Activated naive CD8-positive, alpha-beta T cell treated with anti-CD3 and anti-CD28 coated beads for 36 hours (primary cell): ENCODE measurements at regions not wholly inside any gene's neighbourhood (a gene's known extent, or its start where the extent isn't known, plus 50 kb on each side); places are given as distances from the start of the nearest gene placed in this dataset.

Experiments used
- DNase-seq: peaks from one replicate; pipeline ENCODE4 v3.0.0; 2021
- H3K27ac Mint-ChIP-seq: one replicate; pipeline ENCODE4 v1.8.0; 2022; ENCODE audit warnings: mild to moderate bottlenecking, moderate library complexity, mixed read lengths
- H3K27me3 Mint-ChIP-seq: one replicate; pipeline ENCODE4 v1.8.0; 2022; ENCODE audit warnings: mild to moderate bottlenecking, mixed read lengths
- H3K36me3 Mint-ChIP-seq: one replicate; pipeline ENCODE4 v1.8.0; 2021; ENCODE audit warnings: mild to moderate bottlenecking, mixed read lengths
- H3K4me1 Mint-ChIP-seq: one replicate; pipeline ENCODE4 v1.8.0; 2021; ENCODE audit warnings: mixed read lengths
- H3K4me3 Mint-ChIP-seq: one replicate; pipeline ENCODE4 v1.8.0; 2022; ENCODE audit warnings: mild to moderate bottlenecking, moderate library complexity, mixed read lengths
- H3K9me3 Mint-ChIP-seq: one replicate; pipeline ENCODE4 v1.8.0; 2022; ENCODE audit warnings: mixed read lengths

DNA sequence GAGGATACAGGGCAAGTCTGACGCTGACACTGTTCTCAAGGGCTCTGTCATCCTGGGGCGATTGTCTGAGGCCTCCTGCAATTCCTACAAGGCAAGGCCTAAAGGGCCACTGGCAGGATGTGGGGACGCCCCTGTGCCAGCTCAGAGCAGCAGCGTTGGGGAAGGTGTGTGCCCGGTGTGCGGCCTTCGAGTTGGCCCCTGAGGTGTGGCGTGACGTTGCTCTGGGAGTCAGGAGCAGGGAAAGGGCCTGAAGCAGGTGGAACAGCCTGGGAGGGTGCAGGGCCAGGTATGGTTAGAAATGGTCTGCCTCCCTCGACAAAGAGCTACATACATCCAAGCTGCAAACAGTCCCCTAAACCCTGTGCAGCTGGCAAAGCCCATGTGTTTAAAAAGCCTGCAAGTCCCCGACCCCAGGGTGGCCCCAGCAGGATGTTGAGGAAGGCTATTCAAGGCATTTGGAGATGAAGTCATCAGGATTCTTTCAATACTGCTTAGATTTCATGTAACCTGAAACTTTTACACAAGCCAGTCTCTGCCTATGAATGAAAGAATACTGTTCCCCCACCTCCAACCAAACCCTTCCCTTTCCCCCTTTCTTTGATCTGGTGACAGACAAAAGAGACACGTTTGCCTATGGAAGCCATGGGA lies 142.5 kb upstream of the TNS3 start:
- no peaks in the 10 kb centered on the region for H3K36me3 Mint-ChIP-seq
- no peaks in the 10 kb centered on the region for H3K4me1 Mint-ChIP-seq
- H3K9me3 Mint-ChIP-seq = no peaks in the 10 kb centered on the region
- no peak overlapping the region for H3K4me3 Mint-ChIP-seq
- peaks cover 5% of the 10 kb centered on the region for H3K27me3 Mint-ChIP-seq
- no peak for DNase-seq
- no peak overlapping the region for H3K27ac Mint-ChIP-seq

DNA sequence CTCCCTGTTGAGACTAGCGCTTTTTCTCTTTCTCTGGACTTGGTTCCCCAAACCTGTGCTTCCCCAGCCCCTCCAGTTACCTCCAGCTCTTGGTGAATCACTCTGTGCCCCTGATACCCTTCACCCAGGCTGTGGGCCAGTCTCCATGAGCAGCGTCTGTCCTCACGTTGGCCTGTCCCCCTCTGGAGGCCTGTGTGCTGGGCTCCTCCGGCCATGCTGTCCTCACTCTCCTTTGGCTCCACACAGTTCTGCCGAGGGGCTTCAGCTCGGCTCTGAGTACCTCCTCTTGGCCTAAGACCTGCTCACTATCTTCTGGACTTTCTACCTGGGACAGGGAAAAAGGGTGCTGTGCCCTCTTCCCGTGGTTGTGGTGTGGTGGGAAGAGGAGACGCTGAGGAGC lies 140.2 kb upstream of the TNS3 start:
- no peak for DNase-seq

DNA sequence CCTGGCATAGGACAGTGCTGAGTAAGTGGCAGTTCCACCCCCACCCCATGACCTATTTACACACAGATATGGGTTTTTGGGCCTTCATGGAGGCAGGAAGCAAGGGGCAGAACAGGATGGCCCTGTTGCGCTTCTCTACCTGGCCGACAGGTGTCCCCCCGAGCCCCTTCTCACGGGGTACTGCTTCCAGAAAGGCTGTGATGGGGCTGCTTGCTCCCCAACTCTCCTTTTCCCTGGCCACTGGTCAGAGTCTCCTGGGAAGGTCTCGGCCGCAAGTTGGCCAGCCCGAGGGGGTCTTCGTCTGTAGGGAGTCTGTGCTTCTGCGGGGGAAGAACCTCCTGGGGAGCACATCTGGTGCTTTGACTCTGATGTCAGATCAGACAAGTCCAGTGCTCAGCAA lies 139.8 kb upstream of the TNS3 start:
- Mint-ChIP-seq H3K4me1 (no peaks in the 10 kb centered on the region), H3K36me3 (no peaks in the 10 kb centered on the region), H3K27me3 (no peaks in the 10 kb centered on the region), H3K27ac (no peak overlapping the region), H3K9me3 (no peaks in the 10 kb centered on the region), H3K4me3 (no peak overlapping the region)
- no peak for DNase-seq

More for the DNA sequence above, 140.2 kb upstream of the TNS3 start:
- no peaks in the 10 kb centered on the region for H3K27me3 Mint-ChIP-seq
- no peaks in the 10 kb centered on the region for H3K36me3 Mint-ChIP-seq
- no peaks in the 10 kb centered on the region for H3K4me1 Mint-ChIP-seq
- no peak overlapping the region for H3K4me3 Mint-ChIP-seq
- no peaks in the 10 kb centered on the region for H3K9me3 Mint-ChIP-seq
- no peak overlapping the region for H3K27ac Mint-ChIP-seq

DNA sequence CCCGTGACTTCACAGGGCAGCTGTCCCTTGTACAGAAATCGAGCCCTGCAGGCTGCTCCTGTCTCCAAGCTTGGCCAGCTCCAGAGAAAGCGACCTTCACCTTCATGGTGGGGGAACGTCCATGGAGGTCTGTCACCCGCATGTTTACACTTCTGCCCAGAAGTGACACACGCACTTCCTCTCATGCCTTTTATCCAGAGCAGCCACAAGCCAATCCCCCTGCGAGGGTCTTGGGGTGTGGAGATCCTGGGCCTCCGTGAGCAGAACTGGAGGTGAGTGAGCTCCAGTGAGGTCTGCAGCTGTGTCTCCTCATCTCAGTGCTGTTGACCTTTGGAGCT lies 139.0 kb upstream of the TNS3 start:
- no peak overlapping the region for H3K27ac Mint-ChIP-seq
- DNase-seq = no peak
- H3K4me1 Mint-ChIP-seq = no peaks in the 10 kb centered on the region
- no peaks in the 10 kb centered on the region for H3K27me3 Mint-ChIP-seq
- H3K4me3 Mint-ChIP-seq = no peak overlapping the region
- no peaks in the 10 kb centered on the region for H3K9me3 Mint-ChIP-seq
- H3K36me3 Mint-ChIP-seq = no peaks in the 10 kb centered on the region

- H3K27ac Mint-ChIP-seq = no peak overlapping the region
- H3K4me3 Mint-ChIP-seq = no peak overlapping the region
- H3K36me3 Mint-ChIP-seq = no peaks in the 10 kb centered on the region
- H3K4me1 Mint-ChIP-seq = peaks cover 2% of the 10 kb centered on the region
- H3K27me3 Mint-ChIP-seq = no peaks in the 10 kb centered on the region
- H3K9me3 Mint-ChIP-seq = no peaks in the 10 kb centered on the region
- DNase-seq = no peak
Measured at GRCh38 chr7:47720141-47720906, 138.4 kb upstream of the TNS3 start.

- no peaks in the 10 kb centered on the region for H3K9me3 Mint-ChIP-seq
- no peaks in the 10 kb centered on the region for H3K36me3 Mint-ChIP-seq
- no peak for DNase-seq
- H3K4me3 Mint-ChIP-seq = no peak overlapping the region
- H3K4me1 Mint-ChIP-seq = peaks cover 2% of the 10 kb centered on the region
- H3K27me3 Mint-ChIP-seq = no peaks in the 10 kb centered on the region
- no peak overlapping the region for H3K27ac Mint-ChIP-seq
Measured at GRCh38 chr7:47719675-47720074, 137.8 kb upstream of the TNS3 start.

DNA sequence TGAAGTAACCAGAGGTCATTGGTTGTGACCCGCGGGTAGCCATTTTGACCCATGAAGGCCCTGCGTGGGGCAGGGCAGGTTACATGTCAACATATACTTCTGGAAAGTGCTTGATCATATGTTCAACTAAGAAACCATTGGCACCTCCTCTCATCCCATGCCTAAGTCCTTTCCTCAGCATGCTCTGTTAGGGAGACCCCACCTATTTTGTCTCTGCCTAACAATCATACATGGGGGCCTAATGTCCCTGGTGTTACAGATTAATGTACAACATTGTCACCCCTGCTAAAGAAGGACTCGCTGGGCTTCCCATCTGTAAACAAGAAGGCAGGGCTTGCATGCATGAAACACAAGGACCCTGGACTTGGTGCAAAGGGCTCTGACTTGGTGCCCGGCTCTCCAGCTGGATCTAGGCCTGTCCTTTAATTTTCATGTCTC lies 133.7 kb upstream of the TNS3 start:
- Mint-ChIP-seq H3K27me3 (no peaks in the 10 kb centered on the region), H3K27ac (no peak overlapping the region), H3K36me3 (no peaks in the 10 kb centered on the region), H3K4me1 (peaks cover 2% of the 10 kb centered on the region), H3K4me3 (no peak overlapping the region), H3K9me3 (no peaks in the 10 kb centered on the region)
- no peak for DNase-seq

DNA sequence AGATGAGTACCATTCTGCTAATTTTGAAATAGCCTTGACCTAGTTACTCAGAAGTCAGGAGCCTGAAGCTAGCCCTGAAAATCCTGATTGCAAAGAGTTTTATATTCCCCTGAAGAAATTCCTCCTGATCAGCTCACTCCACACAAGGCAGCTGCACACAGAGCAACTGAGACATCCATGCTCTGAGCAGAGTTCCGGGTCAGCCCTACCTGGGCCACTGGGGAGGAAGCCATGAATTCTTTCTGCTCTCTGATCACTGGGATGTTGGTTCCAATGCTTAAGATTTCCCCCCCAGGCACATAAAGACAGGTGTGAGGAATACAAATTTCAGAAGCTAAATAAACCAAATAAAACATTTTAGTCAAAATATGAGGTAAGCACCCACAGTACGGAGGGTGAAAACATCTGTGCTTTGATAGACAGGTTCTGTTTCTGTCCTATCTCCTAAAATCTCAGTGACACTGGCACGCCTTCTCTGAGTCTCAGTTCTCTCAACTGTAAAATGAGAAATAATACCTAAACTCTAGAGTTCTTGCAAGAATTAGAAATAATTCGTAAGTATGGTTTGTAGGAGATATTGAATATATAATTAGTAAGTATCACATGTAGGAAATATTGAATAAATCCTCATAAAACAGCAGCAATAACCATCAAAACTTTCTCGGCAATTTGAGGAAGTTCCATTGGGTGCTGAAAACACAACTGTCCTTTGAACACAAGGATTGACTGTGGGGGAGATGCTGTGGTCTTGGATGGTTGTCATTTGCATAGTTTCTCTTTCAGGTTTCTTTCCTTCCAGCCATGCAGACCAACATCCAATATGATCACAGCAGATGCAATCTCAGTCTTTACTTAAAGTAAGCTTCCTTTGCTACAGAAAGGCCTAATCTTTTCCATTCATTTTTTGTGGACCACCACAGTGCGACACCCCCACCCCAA lies 133.0 kb upstream of the TNS3 start:
- H3K36me3 Mint-ChIP-seq = no peaks in the 10 kb centered on the region
- no peaks in the 10 kb centered on the region for H3K27me3 Mint-ChIP-seq
- DNase-seq = no peak
- H3K27ac Mint-ChIP-seq = no peak overlapping the region
- H3K9me3 Mint-ChIP-seq = no peaks in the 10 kb centered on the region
- peaks cover 2% of the 10 kb centered on the region for H3K4me1 Mint-ChIP-seq
- H3K4me3 Mint-ChIP-seq = no peak overlapping the region

- no peaks in the 10 kb centered on the region for H3K9me3 Mint-ChIP-seq
- DNase-seq = no peak
- H3K36me3 Mint-ChIP-seq = no peaks in the 10 kb centered on the region
- H3K4me1 Mint-ChIP-seq = peaks cover 2% of the 10 kb centered on the region
- no peak overlapping the region for H3K4me3 Mint-ChIP-seq
- no peaks in the 10 kb centered on the region for H3K27me3 Mint-ChIP-seq
- no peak overlapping the region for H3K27ac Mint-ChIP-seq
Measured at GRCh38 chr7:47713595-47713994, 131.7 kb upstream of the TNS3 start.

- no peaks in the 10 kb centered on the region for H3K36me3 Mint-ChIP-seq
- H3K27ac Mint-ChIP-seq = no peak overlapping the region
- peaks cover 2% of the 10 kb centered on the region for H3K4me1 Mint-ChIP-seq
- no peak for DNase-seq
- H3K9me3 Mint-ChIP-seq = no peaks in the 10 kb centered on the region
- no peaks in the 10 kb centered on the region for H3K27me3 Mint-ChIP-seq
- no peak overlapping the region for H3K4me3 Mint-ChIP-seq
Measured at GRCh38 chr7:47712416-47712815, 130.5 kb upstream of the TNS3 start.

DNA sequence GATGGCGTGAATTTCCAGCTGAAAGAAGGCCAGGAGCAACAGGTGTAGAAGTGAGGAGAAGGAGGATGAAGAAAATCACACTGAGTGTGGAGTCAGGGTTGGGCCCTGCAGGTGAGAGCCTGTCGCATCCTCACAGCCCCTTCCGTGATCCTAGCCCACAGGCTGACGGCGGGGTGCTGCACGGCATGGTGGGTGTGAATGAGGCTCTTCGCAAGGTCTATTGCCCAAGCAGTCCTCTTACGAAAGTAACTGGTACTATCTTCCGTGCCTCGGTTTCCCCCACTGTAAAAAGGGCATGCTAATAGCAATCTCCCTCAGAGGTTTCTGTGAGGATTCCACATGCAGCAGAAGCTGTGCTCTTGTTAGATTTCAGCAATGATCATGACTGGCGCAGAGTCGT lies 129.9 kb upstream of the TNS3 start:
- H3K9me3 Mint-ChIP-seq = no peaks in the 10 kb centered on the region
- H3K27ac Mint-ChIP-seq = no peak overlapping the region
- H3K27me3 Mint-ChIP-seq = no peaks in the 10 kb centered on the region
- H3K36me3 Mint-ChIP-seq = no peaks in the 10 kb centered on the region
- no peak for DNase-seq
- H3K4me1 Mint-ChIP-seq = peaks cover 2% of the 10 kb centered on the region
- H3K4me3 Mint-ChIP-seq = no peak overlapping the region

DNA sequence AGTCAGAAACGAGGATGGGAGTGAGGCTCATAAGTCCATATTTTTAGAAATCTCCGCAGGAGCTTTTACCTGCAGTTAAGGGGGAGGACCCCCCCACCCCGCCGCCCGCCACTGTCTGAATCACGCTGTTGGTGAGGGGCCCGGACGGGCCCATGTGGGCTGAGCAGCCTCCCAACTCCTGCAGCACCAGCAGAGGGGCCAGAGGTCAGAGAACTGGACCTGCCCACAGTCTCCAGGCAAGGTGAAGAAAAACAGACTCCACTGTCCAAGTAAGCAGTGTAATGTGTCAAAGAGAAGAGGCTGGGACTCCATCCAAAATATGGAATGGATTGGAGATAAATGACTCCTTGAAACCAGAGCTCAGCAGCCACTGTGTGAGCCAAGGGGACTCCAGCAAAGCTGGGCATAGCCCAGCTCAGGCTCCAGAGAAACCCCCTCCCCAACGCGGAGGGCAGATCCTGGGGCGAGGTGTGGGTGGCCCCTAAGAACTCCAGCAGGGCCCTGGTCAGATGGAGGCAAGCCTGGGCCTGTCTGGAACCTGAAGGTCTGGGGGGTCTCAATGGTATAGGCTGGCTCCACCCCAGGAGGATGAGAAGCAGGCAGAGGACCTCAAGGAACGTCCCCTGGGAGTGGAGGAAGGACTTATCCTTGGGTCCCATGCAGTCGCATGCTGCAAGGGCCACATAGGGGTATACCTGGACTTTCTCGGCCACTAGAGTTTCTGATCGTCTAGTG lies 128.5 kb upstream of the TNS3 start:
- H3K27ac Mint-ChIP-seq = no peak overlapping the region

DNA sequence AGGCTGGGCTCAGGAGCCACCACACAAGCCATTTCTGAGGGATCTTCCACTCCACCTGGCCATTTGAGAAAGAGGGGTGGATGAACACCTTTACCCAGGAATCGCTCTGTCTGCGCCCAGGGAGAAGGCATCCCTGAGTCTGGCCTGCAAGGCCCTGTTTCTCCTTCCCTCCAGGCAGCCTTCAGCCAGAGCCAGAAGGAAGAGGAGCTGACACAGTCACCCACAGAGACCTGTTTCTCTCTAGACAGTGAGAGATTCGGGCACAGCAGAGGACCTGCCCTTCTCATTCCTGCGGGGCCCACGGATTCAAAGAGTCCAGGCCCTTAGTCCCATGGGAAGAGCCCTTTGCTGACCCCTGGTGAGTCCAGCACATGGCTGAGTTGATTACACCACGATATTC lies 127.5 kb upstream of the TNS3 start:
- Mint-ChIP-seq H3K9me3 (no peaks in the 10 kb centered on the region), H3K4me3 (no peak overlapping the region)

More for the DNA sequence above, 128.5 kb upstream of the TNS3 start:
- no peaks in the 10 kb centered on the region for H3K27me3 Mint-ChIP-seq
- peaks cover under 1% of the 10 kb centered on the region for H3K4me1 Mint-ChIP-seq
- no peaks in the 10 kb centered on the region for H3K36me3 Mint-ChIP-seq
- H3K4me3 Mint-ChIP-seq = no peak overlapping the region
- DNase-seq = no peak
- H3K9me3 Mint-ChIP-seq = no peaks in the 10 kb centered on the region

GRCh38 chr7:47709051-47709450 lies 127.1 kb upstream of the TNS3 start:
- Mint-ChIP-seq H3K36me3 (no peaks in the 10 kb centered on the region), H3K27me3 (no peaks in the 10 kb centered on the region), H3K27ac (no peak overlapping the region), H3K9me3 (no peaks in the 10 kb centered on the region), H3K4me3 (no peak overlapping the region), H3K4me1 (no peaks in the 10 kb centered on the region)
- DNase-seq = no peak

More for the DNA sequence above, 127.5 kb upstream of the TNS3 start:
- H3K4me1 Mint-ChIP-seq = no peaks in the 10 kb centered on the region
- no peak overlapping the region for H3K27ac Mint-ChIP-seq
- no peaks in the 10 kb centered on the region for H3K27me3 Mint-ChIP-seq
- H3K36me3 Mint-ChIP-seq = no peaks in the 10 kb centered on the region
- no peak for DNase-seq

DNA sequence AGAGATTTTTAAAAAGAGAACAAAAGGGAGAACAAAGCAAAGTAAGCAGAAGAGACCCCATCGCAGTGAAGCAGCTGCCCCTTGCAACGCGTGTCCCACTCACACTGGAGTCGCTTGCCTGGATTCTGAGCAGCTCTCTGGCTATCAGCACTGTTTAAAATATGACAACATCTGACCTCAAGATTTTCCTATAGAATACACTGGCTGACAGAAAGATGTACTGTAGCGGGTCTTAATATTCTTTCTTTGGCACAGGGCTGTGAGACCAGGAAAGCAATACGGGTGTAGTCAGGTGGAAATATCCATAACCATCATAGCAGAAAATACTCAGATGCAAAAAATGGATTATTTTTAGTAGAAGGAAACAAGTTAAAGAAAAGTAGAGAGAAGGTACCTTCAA lies 125.7 kb upstream of the TNS3 start:
- H3K9me3 Mint-ChIP-seq = no peaks in the 10 kb centered on the region
- no peak overlapping the region for H3K27ac Mint-ChIP-seq
- H3K27me3 Mint-ChIP-seq = no peaks in the 10 kb centered on the region
- no peaks in the 10 kb centered on the region for H3K36me3 Mint-ChIP-seq
- H3K4me3 Mint-ChIP-seq = no peak overlapping the region
- H3K4me1 Mint-ChIP-seq = no peaks in the 10 kb centered on the region
- DNase-seq = no peak
